CD8-positive, alpha-beta memory T cell (primary cell): ENCODE measurements at regions not wholly inside any gene's neighbourhood (a gene's known extent, or its start where the extent isn't known, plus 50 kb on each side); places are given as distances from the start of the nearest gene placed in this dataset.
A peak's percentile ranks its signal among the peaks of the same experiment; 100 is the strongest.
"Not testable (repeated sequence)": the region's sequence is repeated elsewhere in the genome, so short reads cannot be mapped to it uniquely, and the experiment has no call there.

Experiments
- CTCF ChIA-PET: fragments of 350-600 bp; sonication (Branson Sonifier 250); formaldehyde crosslinking; loops from one replicate; lab custom pipeline; 2021; ENCODE audit warnings: antibody characterized with exemption; lab: Charles Lee
- POLR2A ChIA-PET: fragments of 350-600 bp; sonication (Branson Sonifier 250); formaldehyde crosslinking; loops from one replicate; lab custom pipeline; 2021; ENCODE audit warnings: antibody characterized with exemption; lab: Charles Lee
- DNase-seq, 5 donors: peaks; one replicate each; pipeline versions ENCODE4 v3.0.0 to v3.0.0-alpha.2; 2020 to 2022; ENCODE audit warnings: mixed read lengths in 1 of 5
- H3K27ac ChIP-seq: one replicate; pipeline ENCODE4 v1.7.0; 2013; ENCODE audit warnings: low read depth, mild to moderate bottlenecking, low read length, moderate library complexity
- H3K27me3 ChIP-seq: 2 replicates; pipeline ENCODE4 v1.7.0; 2013; ENCODE audit warnings: low read length, mild to moderate bottlenecking; ENCODE audit not compliant: insufficient read depth, poor library complexity, severe bottlenecking
- H3K36me3 ChIP-seq: 2 replicates; pipeline ENCODE4 v1.7.0; 2013; ENCODE audit warnings: mild to moderate bottlenecking, low read length, moderate library complexity; ENCODE audit not compliant: insufficient read depth
- H3K4me1 ChIP-seq: 2 replicates; pipeline ENCODE4 v1.7.0; 2013; ENCODE audit warnings: mild to moderate bottlenecking, low read length, moderate library complexity; ENCODE audit not compliant: insufficient read depth
- H3K4me3 ChIP-seq: 2 replicates; pipeline ENCODE4 v1.7.0; 2013; ENCODE audit warnings: mild to moderate bottlenecking, low read length
- H3K9me3 ChIP-seq: 2 replicates; pipeline ENCODE4 v1.7.0; 2013; ENCODE audit warnings: mild to moderate bottlenecking, low read length
- H3K27ac Mint-ChIP-seq, 8 donors: one replicate each; pipeline ENCODE4 v1.8.0; 2020 to 2021; ENCODE audit warnings: mixed read lengths in 8 of 8, mild to moderate bottlenecking in 6 of 8, inconsistent platforms in 3 of 8, moderate library complexity in 3 of 8
- H3K27me3 Mint-ChIP-seq, 2 donors: one replicate each; pipeline ENCODE4 v1.8.0; 2020 to 2021; ENCODE audit warnings: mixed read lengths in 2 of 2, mild to moderate bottlenecking in 1 of 2, moderate library complexity in 1 of 2
- H3K36me3 Mint-ChIP-seq, 3 donors: one replicate each; pipeline ENCODE4 v1.8.0; 2020 to 2021; ENCODE audit warnings: mixed read lengths in 3 of 3, inconsistent platforms in 1 of 3, mild to moderate bottlenecking in 1 of 3
- H3K4me1 Mint-ChIP-seq, 3 donors: one replicate each; pipeline ENCODE4 v1.8.0; 2020 to 2021; ENCODE audit warnings: mixed read lengths in 3 of 3, inconsistent platforms in 1 of 3, mild to moderate bottlenecking in 1 of 3
- H3K4me3 Mint-ChIP-seq, 7 donors: one replicate each; pipeline ENCODE4 v1.8.0; 2020 to 2021; ENCODE audit warnings: mixed read lengths in 7 of 7, mild to moderate bottlenecking in 6 of 7, moderate library complexity in 4 of 7, inconsistent platforms in 2 of 7
- H3K9me3 Mint-ChIP-seq, 5 donors: one replicate each; pipeline ENCODE4 v1.8.0; 2020 to 2022; ENCODE audit warnings: mixed read lengths in 5 of 5, mild to moderate bottlenecking in 3 of 5, moderate library complexity in 2 of 5, inconsistent platforms in 1 of 5

DNA sequence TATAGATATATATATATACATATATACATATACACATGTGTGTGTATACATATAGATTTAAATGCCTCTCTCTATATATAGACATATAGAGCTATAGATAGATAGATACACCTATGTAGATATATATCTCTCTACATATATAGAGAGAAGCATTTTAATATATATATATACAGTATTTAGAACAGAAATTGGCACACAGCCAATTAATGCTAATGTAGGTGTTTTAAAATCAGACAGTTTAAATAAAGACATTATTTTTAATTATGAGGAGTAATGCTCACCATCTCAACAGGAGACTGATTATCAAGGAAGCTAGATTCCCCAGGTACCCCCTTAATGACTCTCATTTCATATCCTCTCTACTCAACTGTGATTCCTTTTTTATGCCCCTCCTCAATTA is 170.7 kb upstream of the CRIM1 start:
- CTCF ChIA-PET = no interaction called here
- H3K36me3 ChIP-seq = no peaks in the 10 kb centered on the region
- H3K4me1 Mint-ChIP-seq = no peaks in the 10 kb centered on the region

GRCh38 chr2:36180789-36181482 is 174.6 kb upstream of the CRIM1 start:
- H3K36me3 ChIP-seq, H3K4me1 Mint-ChIP-seq, H3K4me3 Mint-ChIP-seq, H3K9me3 Mint-ChIP-seq, H3K27me3 Mint-ChIP-seq, CTCF ChIA-PET, POLR2A ChIA-PET, H3K36me3 Mint-ChIP-seq, H3K27ac ChIP-seq, H3K27ac Mint-ChIP-seq, H3K27me3 ChIP-seq, H3K9me3 ChIP-seq, H3K4me1 ChIP-seq, DNase-seq, H3K4me3 ChIP-seq: not testable (repeated sequence)

More for the DNA sequence above, 170.7 kb upstream of the CRIM1 start:
- Histone ChIP-seq H3K9me3 (no peaks in the 10 kb centered on the region), H3K27me3 (no peaks in the 10 kb centered on the region), H3K4me3 (no peak overlapping the region), H3K27ac (no peak overlapping the region), H3K4me1 (no peaks in the 10 kb centered on the region)
- no peaks in the 10 kb centered on the region for H3K9me3 Mint-ChIP-seq
- no peak overlapping the region for H3K4me3 Mint-ChIP-seq
- no peak overlapping the region for H3K27ac Mint-ChIP-seq
- POLR2A ChIA-PET = no interaction called here
- H3K27me3 Mint-ChIP-seq = no peaks in the 10 kb centered on the region
- H3K36me3 Mint-ChIP-seq = no peaks in the 10 kb centered on the region
- DNase-seq = no peak

DNA sequence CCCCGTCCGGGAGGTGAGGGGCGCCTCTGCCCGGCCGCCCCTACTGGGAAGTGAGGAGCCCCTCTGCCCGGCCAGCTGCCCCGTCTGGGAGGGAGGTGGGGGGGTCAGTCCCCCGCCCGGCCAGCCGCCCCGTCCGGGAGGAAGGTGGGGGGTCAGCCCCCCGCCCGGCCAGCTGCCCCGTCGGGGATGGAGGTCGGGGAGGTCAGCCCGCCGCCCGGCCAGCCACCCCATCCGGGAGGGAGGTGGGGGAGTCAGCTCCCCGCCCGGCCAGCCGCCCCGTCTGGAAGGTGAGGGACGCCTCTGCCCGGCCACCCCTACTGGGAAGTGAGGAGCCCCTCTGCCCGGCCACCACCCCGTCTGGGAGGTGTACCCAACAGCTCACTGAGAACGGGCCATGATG is 175.3 kb upstream of the CRIM1 start:
- H3K36me3 Mint-ChIP-seq, H3K27ac Mint-ChIP-seq, H3K9me3 Mint-ChIP-seq, H3K27me3 ChIP-seq, CTCF ChIA-PET, H3K4me1 ChIP-seq, H3K27me3 Mint-ChIP-seq, H3K4me3 Mint-ChIP-seq, POLR2A ChIA-PET, H3K4me3 ChIP-seq, H3K36me3 ChIP-seq, H3K9me3 ChIP-seq, H3K27ac ChIP-seq, H3K4me1 Mint-ChIP-seq: not testable (repeated sequence)
- peak in 1 of 5 donors; percentile 45 for DNase-seq

GRCh38 chr2:36179668-36180269 is 175.8 kb upstream of the CRIM1 start:
- H3K9me3 ChIP-seq, POLR2A ChIA-PET, CTCF ChIA-PET, H3K4me1 Mint-ChIP-seq, H3K4me1 ChIP-seq, H3K4me3 Mint-ChIP-seq, H3K36me3 ChIP-seq, H3K36me3 Mint-ChIP-seq, H3K27me3 Mint-ChIP-seq, DNase-seq, H3K27ac ChIP-seq, H3K27ac Mint-ChIP-seq, H3K4me3 ChIP-seq, H3K27me3 ChIP-seq, H3K9me3 Mint-ChIP-seq: not testable (repeated sequence)

- Histone ChIP-seq H3K9me3 (no peaks in the 10 kb centered on the region), H3K36me3 (no peaks in the 10 kb centered on the region), H3K27ac (no peak overlapping the region), H3K27me3 (no peaks in the 10 kb centered on the region), H3K4me3 (no peak overlapping the region), H3K4me1 (no peaks in the 10 kb centered on the region)
- H3K27me3 Mint-ChIP-seq = no peaks in the 10 kb centered on the region
- no peaks in the 10 kb centered on the region for H3K4me1 Mint-ChIP-seq
- ChIA-PET CTCF (no interaction called here), POLR2A (no interaction called here)
- H3K36me3 Mint-ChIP-seq = no peaks in the 10 kb centered on the region
- H3K27ac Mint-ChIP-seq = no peak overlapping the region
- H3K4me3 Mint-ChIP-seq = no peak overlapping the region
- DNase-seq = no peak
- no peaks in the 10 kb centered on the region for H3K9me3 Mint-ChIP-seq
Observed at GRCh38 chr2:36178384-36178783, 177.2 kb upstream of the CRIM1 start.

- H3K4me3 Mint-ChIP-seq = no peak overlapping the region
- Histone ChIP-seq H3K4me3 (no peak overlapping the region), H3K4me1 (no peaks in the 10 kb centered on the region), H3K27ac (no peak overlapping the region), H3K36me3 (no peaks in the 10 kb centered on the region), H3K9me3 (no peaks in the 10 kb centered on the region), H3K27me3 (no peaks in the 10 kb centered on the region)
- DNase-seq = no peak
- no peaks in the 10 kb centered on the region for H3K4me1 Mint-ChIP-seq
- H3K36me3 Mint-ChIP-seq = no peaks in the 10 kb centered on the region
- ChIA-PET CTCF (no interaction called here), POLR2A (no interaction called here)
- no peak overlapping the region for H3K27ac Mint-ChIP-seq
- no peaks in the 10 kb centered on the region for H3K27me3 Mint-ChIP-seq
- no peaks in the 10 kb centered on the region for H3K9me3 Mint-ChIP-seq
Observed at GRCh38 chr2:36177282-36177681, 178.3 kb upstream of the CRIM1 start.

DNA sequence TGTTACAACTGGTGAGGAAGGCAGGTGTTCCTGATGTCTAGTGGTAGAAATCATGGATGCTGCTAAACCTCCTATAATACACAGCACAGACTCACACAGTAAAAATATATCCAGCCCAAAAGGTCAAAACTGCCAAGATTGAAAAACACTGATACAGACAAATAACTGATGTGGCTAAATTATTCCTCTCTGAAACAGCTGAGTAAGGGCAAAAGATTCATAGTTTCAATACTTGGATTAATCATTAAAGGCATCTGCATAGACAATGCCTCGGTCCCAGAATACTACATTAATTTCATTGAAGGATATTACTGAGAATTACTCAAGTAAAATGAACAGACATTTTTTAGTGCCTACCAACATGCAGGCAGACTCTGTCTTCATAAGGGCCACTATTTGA is 180.7 kb upstream of the CRIM1 start:
- Mint-ChIP-seq H3K36me3 (no peaks in the 10 kb centered on the region), H3K9me3 (no peaks in the 10 kb centered on the region), H3K4me1 (no peaks in the 10 kb centered on the region), H3K4me3 (no peak overlapping the region), H3K27me3 (no peaks in the 10 kb centered on the region), H3K27ac (no peak overlapping the region)
- H3K36me3 ChIP-seq = no peaks in the 10 kb centered on the region
- no peak for DNase-seq
- POLR2A ChIA-PET = no interaction called here
- H3K4me3 ChIP-seq = no peak overlapping the region
- H3K4me1 ChIP-seq = no peaks in the 10 kb centered on the region
- H3K27ac ChIP-seq = no peak overlapping the region
- no peaks in the 10 kb centered on the region for H3K27me3 ChIP-seq
- CTCF ChIA-PET = no interaction called here
- no peaks in the 10 kb centered on the region for H3K9me3 ChIP-seq

GRCh38 chr2:36173760-36174404 is 181.7 kb upstream of the CRIM1 start:
- POLR2A ChIA-PET = no interaction called here
- Histone ChIP-seq H3K27me3 (no peaks in the 10 kb centered on the region), H3K4me3 (no peak overlapping the region), H3K27ac (no peak overlapping the region), H3K36me3 (no peaks in the 10 kb centered on the region), H3K9me3 (no peaks in the 10 kb centered on the region), H3K4me1 (no peaks in the 10 kb centered on the region)
- H3K36me3 Mint-ChIP-seq = no peaks in the 10 kb centered on the region
- no peak overlapping the region for H3K27ac Mint-ChIP-seq
- CTCF ChIA-PET = no interaction called here
- DNase-seq = no peak
- H3K9me3 Mint-ChIP-seq = no peaks in the 10 kb centered on the region
- no peak overlapping the region for H3K4me3 Mint-ChIP-seq
- H3K4me1 Mint-ChIP-seq = no peaks in the 10 kb centered on the region
- H3K27me3 Mint-ChIP-seq = no peaks in the 10 kb centered on the region
